ENCODE measurements at regions not wholly inside any gene's neighbourhood (a gene's known extent, or its start where the extent isn't known, plus 50 kb on each side); places are given as distances from the start of the nearest gene placed in this dataset.

DNA sequence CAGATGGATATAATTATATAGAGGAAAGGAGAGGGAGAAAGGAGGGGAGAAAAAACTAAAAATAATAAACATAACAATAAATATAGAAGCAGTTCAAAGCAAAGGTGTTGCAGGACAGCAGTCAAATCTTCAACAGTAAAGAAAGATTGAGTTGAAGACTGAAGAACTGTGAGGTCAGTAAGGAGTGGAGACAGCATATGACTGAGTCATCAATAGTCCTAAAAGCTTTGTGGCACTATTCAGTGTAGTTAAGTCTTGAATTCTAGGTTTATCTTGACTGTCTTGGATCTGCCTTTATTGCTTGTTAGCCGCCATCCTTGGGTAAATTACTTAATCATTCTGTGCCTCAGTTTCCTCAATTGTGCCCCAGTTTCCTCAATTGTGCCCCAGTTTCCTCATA, 137.0 kb downstream of the MRPS30 start:
- intact Hi-C loops (cut with micrococcal nuclease), result no loop called here
- TF ChIP-seq, protein P1, sequence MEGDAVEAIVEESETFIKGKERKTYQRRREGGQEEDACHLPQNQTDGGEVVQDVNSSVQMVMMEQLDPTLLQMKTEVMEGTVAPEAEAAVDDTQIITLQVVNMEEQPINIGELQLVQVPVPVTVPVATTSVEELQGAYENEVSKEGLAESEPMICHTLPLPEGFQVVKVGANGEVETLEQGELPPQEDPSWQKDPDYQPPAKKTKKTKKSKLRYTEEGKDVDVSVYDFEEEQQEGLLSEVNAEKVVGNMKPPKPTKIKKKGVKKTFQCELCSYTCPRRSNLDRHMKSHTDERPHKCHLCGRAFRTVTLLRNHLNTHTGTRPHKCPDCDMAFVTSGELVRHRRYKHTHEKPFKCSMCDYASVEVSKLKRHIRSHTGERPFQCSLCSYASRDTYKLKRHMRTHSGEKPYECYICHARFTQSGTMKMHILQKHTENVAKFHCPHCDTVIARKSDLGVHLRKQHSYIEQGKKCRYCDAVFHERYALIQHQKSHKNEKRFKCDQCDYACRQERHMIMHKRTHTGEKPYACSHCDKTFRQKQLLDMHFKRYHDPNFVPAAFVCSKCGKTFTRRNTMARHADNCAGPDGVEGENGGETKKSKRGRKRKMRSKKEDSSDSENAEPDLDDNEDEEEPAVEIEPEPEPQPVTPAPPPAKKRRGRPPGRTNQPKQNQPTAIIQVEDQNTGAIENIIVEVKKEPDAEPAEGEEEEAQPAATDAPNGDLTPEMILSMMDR (IDR thresholded peaks at IDR 0.05), result no peak
- no CpG with 5 or more reads among the region's 1 CpG for WGBS (ENCODE audit: insufficient coverage)
- Histone ChIP-seq H3K9ac (ENCODE audit: insufficient read depth, low read length, poor library complexity, severe bottlenecking) (no peak overlapping the region), H3K9me3 (replicated peaks in 1 of 2; ENCODE audit: control insufficient read depth in 1 of 2, insufficient read depth in 1 of 2, low read length in 2 of 2) (no peaks in the 10 kb centered on the region), H4K20me1 (ENCODE audit: insufficient read depth, low read length) (no peaks in the 10 kb centered on the region), H3K4me2 (replicated peaks; ENCODE audit: extremely low read depth, low read length, poor library complexity, severe bottlenecking) (no peak overlapping the region), H3K4me1 (ENCODE audit: control insufficient read depth in 1 of 2, insufficient read depth in 2 of 2, low read length in 2 of 2) (no peaks in the 10 kb centered on the region), H3K79me2 (ENCODE audit: insufficient read depth, low read length) (no peaks in the 10 kb centered on the region), H3K4me3 (replicated peaks in 1 of 3; ENCODE audit: low read depth in 2 of 3, low read length in 3 of 3) (no peak overlapping the region), H3K27ac (ENCODE audit: low read depth in 1 of 2, low read length in 2 of 2) (no peak overlapping the region), H2AFZ (ENCODE audit: insufficient read depth, low read depth, low read length, poor library complexity, severe bottlenecking) (no peak overlapping the region), H3K36me3 (replicated peaks in 1 of 2; ENCODE audit: control insufficient read depth in 1 of 2, insufficient read depth in 2 of 2, low read length in 2 of 2) (no peaks in the 10 kb centered on the region), H3K27me3 (ENCODE audit: control insufficient read depth in 2 of 2, insufficient read depth in 2 of 2, low read length in 2 of 2) (no peaks in the 10 kb centered on the region)
- Mint-ChIP-seq H3K4me3 (no peak overlapping the region), H3K27me3 (ENCODE audit: low read depth in 3 of 3) (no peaks in the 10 kb centered on the region), H3K27ac (no peak overlapping the region), H3K36me3 (no peaks in the 10 kb centered on the region), H3K4me1 (no peaks in the 10 kb centered on the region), H3K9me3 (peaks cover 0 to 2% (median 0%) of the 10 kb centered on the region in 7 donors)
- no peak for DNase-seq

DNA sequence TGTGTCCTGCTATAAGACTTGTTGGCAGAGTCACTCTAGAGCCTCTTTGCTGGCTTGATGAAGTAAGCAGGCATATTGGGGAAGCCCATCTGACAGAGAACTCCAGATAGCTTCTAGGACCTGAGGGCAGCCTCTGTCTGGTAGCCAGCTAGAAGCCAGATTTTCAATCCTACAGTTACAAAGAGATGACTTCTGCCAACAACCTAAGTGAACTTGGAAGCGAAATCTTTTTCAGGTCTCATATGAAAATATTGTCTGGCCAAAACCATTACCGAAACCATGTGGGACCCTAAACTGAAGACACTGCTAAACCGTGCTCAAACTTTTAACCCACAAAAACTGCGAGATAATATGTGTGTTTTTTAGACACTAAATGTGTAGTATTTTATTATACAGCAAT, 140.9 kb downstream of the MRPS30 start:
- Mint-ChIP-seq H3K4me3 (no peak overlapping the region), H3K36me3 (no peaks in the 10 kb centered on the region), H3K9me3 (no peaks in the 10 kb centered on the region), H3K27me3 (ENCODE audit: low read depth in 3 of 3) (no peaks in the 10 kb centered on the region), H3K4me1 (no peaks in the 10 kb centered on the region), H3K27ac (no peak overlapping the region)
- no CpG with 5 or more reads among the region's 4 CpGs for WGBS (ENCODE audit: insufficient coverage)
- intact Hi-C loops (cut with micrococcal nuclease), result no loop called here
- Histone ChIP-seq H3K9me3 (replicated peaks in 1 of 2; ENCODE audit: control insufficient read depth in 1 of 2, insufficient read depth in 1 of 2, low read length in 2 of 2) (no peaks in the 10 kb centered on the region), H3K4me2 (replicated peaks; ENCODE audit: extremely low read depth, low read length, poor library complexity, severe bottlenecking) (no peak overlapping the region), H4K20me1 (ENCODE audit: insufficient read depth, low read length) (no peaks in the 10 kb centered on the region), H3K27ac (ENCODE audit: low read depth in 1 of 2, low read length in 2 of 2) (no peak overlapping the region), H3K27me3 (ENCODE audit: control insufficient read depth in 2 of 2, insufficient read depth in 2 of 2, low read length in 2 of 2) (no peaks in the 10 kb centered on the region), H3K9ac (ENCODE audit: insufficient read depth, low read length, poor library complexity, severe bottlenecking) (no peak overlapping the region), H3K4me1 (ENCODE audit: control insufficient read depth in 1 of 2, insufficient read depth in 2 of 2, low read length in 2 of 2) (no peaks in the 10 kb centered on the region), H3K36me3 (replicated peaks in 1 of 2; ENCODE audit: control insufficient read depth in 1 of 2, insufficient read depth in 2 of 2, low read length in 2 of 2) (no peaks in the 10 kb centered on the region), H3K4me3 (replicated peaks in 1 of 3; ENCODE audit: low read depth in 2 of 3, low read length in 3 of 3) (no peak overlapping the region), H2AFZ (ENCODE audit: insufficient read depth, low read depth, low read length, poor library complexity, severe bottlenecking) (no peak overlapping the region), H3K79me2 (ENCODE audit: insufficient read depth, low read length) (no peaks in the 10 kb centered on the region)
- no peak for DNase-seq
- TF ChIP-seq, protein P1 (IDR thresholded peaks at IDR 0.05), result no peak
